EL (cell line): ENCODE measurements at regions not wholly inside any gene's neighbourhood (a gene's known extent, or its start where the extent isn't known, plus 50 kb on each side); places are given as distances from the start of the nearest gene placed in this dataset.

Experiments
- DNase-seq: peaks from one replicate; pipeline ENCODE4 v3.0.0-alpha.2; 2016

GRCh38 chr15:38696790-38697495 lies 132.3 kb upstream of the RASGRP1 start:
- no peak for DNase-seq

- DNase-seq: no peak
Measured at GRCh38 chr15:38698254-38698653, 133.6 kb upstream of the RASGRP1 start.

DNA sequence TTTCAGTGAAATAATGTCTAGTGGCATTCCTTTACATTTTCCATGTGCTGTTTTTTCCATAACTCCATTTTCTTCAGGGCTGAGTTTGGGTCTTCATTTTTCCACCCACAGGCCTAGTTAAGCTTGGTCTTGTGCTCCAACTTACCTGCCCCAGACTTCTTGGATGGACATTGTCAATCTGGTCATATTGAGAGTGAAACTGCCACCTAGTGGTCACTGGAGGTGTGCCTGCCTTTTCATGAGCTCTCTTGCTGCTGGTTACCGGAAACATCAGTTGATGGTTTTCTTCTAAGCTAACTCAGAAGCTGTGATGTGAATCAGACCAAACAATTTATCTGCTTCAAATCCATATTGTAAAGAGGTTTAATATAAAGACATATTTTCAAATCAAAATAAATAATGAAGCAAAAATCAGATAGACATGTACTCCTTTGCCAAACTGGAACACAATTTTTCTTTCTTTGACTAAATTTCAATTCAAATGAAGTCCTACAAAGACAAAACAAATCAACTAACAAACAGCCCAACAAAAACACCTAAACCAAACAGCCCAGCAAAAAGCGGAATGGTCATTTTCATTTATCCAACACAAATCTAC lies 135.1 kb upstream of the RASGRP1 start:
- DNase-seq: peak; percentile 56

GRCh38 chr15:38701149-38701548 lies 136.5 kb upstream of the RASGRP1 start:
- DNase-seq: no peak

DNA sequence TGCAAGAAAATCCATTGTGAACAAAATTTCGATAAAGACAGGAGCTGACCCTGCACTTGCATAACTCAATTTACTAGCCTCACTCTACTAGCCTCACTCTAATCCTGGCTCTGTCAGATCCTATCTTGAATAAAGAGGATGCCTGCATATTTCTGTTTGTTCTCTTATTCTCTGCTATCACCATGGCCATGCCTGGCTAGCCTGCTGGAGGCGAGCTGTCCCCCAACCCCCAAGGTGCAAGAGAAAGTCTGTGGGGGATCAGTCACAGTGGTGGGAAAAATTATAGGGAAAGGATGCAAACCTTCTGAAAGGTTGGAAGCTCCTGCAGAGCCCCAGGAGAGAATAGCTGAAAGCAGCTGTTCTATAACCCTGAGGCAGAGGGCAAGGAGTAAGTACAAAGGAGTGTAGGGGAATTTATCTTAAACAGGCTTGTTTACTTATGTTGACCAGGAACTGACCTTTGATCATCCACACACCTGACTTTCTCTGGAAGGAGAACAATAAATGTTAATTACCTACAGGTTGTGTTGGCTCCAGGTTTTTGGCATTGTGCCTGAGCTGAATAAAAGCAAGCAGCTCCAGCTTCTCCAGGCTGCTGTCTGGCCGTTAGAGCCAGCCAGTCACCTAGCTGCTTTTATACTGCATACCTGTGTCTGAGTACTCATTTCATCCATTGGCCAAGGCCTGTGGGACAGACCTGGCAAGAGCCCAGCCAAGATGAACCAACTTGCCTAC lies 137.7 kb upstream of the RASGRP1 start:
- no peak for DNase-seq

DNA sequence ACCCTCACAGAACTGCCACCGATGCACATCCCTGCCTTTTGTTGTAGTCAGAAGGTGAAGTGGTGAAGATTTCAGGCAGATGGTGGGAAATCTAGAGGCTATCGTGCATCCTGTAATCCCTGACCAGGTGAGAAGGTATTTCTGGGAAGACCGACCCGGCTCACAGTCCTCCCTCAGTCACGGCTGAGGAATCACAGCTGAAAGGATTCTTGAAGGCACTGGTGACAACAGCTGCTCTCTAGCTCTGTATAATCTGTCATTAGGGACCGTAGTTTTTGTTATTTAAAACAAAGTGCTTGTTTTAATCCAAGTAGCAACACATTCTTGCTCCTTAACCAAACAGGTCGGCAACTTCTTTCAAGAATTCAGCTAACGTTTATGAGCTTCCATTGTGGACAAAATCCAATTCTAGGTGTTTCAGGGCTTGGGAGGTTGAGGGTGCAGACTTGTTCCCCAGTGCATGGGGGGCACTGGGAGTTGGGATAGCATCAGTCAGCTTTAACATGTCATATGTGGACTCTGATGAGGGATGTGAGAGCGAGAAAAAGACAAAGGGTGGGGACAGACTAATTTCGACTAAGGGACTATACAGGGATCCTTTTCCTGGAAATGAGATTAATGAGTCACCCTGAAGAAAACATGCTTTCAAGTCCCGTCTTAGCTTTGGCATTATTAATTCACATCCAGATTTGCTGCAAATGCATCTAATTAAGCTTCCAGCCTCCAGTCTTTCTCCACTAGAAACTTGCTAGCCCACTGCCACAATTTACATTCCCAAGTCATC lies 141.0 kb upstream of the RASGRP1 start:
- DNase-seq: no peak

DNA sequence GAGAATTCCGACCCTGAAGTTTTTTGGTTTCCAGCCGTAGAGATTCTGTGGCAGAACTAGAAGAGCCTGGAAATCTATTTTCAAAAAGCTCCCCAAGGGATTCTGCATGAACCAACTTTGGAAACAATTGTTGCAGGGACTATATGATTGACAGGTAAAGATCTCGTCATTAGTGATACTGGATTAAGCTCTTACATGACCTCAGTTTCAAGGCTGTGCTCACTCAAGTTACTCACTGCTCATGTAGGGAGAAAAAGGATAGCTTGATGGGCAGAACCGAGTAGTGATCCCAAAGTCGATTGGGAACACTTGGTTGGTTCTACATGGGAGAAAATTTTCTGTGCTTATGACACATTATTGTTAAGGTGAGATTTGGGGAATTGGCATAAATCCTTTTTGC lies 142.3 kb upstream of the RASGRP1 start:
- DNase-seq: no peak

DNA sequence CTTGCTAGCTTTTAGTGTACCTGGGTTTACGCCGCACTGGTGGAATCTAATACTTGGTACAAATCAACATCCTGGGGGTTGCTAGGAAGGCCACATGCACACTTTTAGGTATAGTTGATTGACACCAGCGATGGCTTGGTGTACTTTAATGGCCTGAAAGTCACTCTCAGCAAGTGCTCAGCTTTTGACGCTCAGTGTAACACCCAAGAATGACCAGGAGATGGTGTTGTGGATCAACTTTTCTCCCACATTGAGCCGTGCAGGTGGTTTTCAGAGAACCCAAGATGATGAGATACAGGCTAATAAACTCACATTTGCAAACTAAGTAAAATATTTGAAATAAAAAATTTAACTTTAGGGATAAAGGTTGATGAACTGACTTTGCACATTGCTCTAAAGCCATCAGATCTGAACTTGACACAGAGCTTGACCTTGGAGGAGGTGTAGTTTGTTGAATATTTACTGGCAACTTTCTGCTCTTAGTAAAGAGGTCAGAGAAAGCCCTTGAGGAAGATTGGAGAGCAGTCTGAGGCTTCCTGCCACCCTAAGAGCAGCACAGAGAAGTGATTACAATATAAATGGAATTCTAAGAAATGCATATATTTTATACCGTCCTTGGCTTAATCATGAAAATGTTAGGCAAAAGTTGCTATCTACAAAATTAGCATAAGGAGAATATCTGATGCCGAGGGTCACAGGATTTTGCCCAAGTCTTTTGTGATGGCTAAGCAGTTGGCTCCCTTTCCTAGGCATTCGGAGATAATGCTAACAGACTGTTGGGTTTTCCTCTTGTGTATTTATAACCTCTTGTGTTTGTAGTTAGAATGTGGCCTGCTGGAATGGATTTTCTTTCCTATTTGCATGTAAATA lies 143.4 kb upstream of the RASGRP1 start:
- peak; percentile 69 for DNase-seq

- peak; percentile 42 for DNase-seq
Measured at GRCh38 chr15:38708672-38709180, 144.1 kb upstream of the RASGRP1 start.

DNA sequence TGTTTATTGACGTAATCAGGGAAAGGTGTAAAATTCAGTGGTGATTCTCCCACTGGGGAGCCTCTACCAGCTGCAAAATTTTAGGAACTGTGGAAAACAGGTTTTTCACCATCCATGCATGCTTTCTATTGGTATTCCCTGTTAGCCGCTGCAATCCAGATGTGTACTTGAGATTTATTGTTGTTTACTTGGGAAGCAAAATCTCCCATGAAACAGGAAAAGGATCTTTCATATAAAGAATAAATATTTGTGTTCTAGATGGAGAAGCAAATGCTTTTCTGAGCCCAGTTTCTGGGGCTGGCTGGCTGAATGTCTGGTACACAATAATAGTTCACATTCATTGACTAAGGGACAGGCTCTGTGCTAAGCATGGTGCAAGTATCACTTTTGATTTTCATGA lies 144.6 kb upstream of the RASGRP1 start:
- no peak for DNase-seq

- DNase-seq: peak; percentile 96
Measured at GRCh38 chr15:38714309-38715072, 149.9 kb upstream of the RASGRP1 start.

GRCh38 chr15:38720893-38721567 lies 156.4 kb upstream of the RASGRP1 start:
- DNase-seq: no peak

GRCh38 chr15:38721568-38721945 lies 156.9 kb upstream of the RASGRP1 start:
- DNase-seq: peak; percentile 67

- DNase-seq: no peak
Measured at GRCh38 chr15:38722236-38722635, 157.6 kb upstream of the RASGRP1 start.

DNA sequence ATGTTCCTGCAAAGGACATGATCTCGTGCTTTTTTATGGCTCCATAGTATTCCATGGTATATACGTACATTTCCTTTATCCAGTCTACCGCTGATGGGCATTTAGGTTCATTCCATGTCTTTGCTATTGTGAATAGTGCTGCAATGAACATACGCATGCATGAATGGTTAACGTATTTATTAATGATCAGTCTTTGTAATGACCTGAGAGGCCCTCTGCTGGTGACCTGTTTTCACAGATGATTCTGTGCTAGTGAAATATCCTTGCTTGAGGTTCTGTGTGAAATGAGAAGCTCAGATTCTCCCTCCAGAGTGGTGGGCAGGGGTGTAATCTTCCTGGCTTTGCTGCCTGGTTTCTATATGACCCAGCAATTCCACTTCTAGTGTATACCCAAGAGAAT lies 160.2 kb upstream of the RASGRP1 start:
- DNase-seq: no peak

DNA sequence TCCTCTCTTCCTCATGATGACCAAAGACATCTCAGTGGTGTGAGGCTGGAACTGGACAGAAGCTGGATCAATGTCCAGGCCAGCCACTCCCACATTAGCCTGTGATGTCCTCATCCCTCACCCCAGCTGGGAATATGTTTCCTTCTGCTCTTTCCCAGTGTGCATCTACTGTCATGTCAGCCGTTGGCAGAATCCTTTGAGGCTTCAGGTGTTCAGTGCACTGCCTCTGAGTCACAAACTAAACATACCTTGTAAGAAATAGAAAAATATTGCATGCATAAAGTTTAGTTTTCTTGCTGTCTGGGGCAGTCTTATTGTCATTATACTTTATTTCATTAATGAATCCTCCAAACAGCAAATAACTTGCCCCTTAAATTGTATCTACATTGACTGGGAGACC lies 161.6 kb upstream of the RASGRP1 start:
- no peak for DNase-seq

GRCh38 chr15:38733331-38733730 lies 168.7 kb upstream of the RASGRP1 start:
- DNase-seq: peak; percentile 35

- DNase-seq: no peak
Measured at GRCh38 chr15:38740206-38740605, 175.6 kb upstream of the RASGRP1 start.

- DNase-seq: no peak
Measured at GRCh38 chr15:38743147-38743546, 178.5 kb upstream of the RASGRP1 start.

- DNase-seq: peak; percentile 14
Measured at GRCh38 chr15:38745126-38745525, 180.5 kb upstream of the RASGRP1 start.

- no peak for DNase-seq
Measured at GRCh38 chr15:38745626-38746025, 181.0 kb upstream of the RASGRP1 start.
